ENCODE measurements at regions not wholly inside any gene's neighbourhood (a gene's known extent, or its start where the extent isn't known, plus 50 kb on each side); places are given as distances from the start of the nearest gene placed in this dataset.

DNA sequence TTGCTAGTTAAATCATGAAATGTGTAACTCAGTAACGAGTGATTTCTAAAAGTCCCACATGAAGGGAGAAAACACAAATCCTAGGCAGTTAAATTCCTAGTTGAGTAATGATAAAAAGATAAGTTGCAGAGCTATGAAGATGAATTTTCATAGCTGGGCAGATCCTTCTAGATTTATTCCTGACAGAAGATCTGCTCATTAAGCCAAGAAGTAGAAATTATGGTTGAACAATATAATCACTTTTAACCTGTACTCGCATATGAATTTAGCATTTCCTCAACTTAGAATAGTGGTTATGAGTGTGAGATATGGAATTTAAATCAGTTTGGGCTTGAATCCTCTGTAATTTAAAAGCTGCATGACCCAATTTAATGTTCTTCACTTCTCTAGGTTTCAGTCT is 359.2 kb upstream of the HSF2 start:
- H3K9me2 ChIP-seq (replicated peaks; ENCODE audit: low read length): no peaks in the 10 kb centered on the region
- no peaks in the 10 kb centered on the region for H3K4me1 ChIP-seq (ENCODE audit: insufficient read depth, low read length)
- H4K20me1 ChIP-seq (ENCODE audit: low read length): no peaks in the 10 kb centered on the region
- TF ChIP-seq EZH2phosphoT487 (IDR thresholded peaks at IDR 0.05; ENCODE audit: borderline replicate concordance, low read length) (no peak), EZH2 (IDR thresholded peaks at IDR 0.05; ENCODE audit: low read length, unreplicated experiment) (no peak), CTCF (conservative IDR thresholded peaks at IDR 0.05; ENCODE audit: low read depth, low read length) (no peak)
- POLR2A ChIA-PET (ENCODE audit: unreplicated experiment): no interaction called here
- no TSS peak for BruUV-seq (replicated peaks)
- ATAC-seq (no peak), DNase-seq (no peak)
- H3K27me3 ChIP-seq (ENCODE audit: low read length): peaks cover 15% of the 10 kb centered on the region; the same call in 1 of the 2 replicates
- CTCF ChIA-PET: no interaction called here
- intact Hi-C loops (cut with micrococcal nuclease): no loop called here
- no peak overlapping the region for H3K4me3 ChIP-seq (ENCODE audit: low read length)
- H3K79me2 ChIP-seq (ENCODE audit: low read length): no peaks in the 10 kb centered on the region
- no peaks in the 10 kb centered on the region for H3F3A ChIP-seq (ENCODE audit: low read length, unreplicated experiment)
- no peak overlapping the region for H2AFZ ChIP-seq (ENCODE audit: low read length)
- no peaks in the 10 kb centered on the region for H3K9me3 ChIP-seq (ENCODE audit: low read length)
- no peak overlapping the region for H3K9ac ChIP-seq (ENCODE audit: low read length)
- no peak overlapping the region for H3K4me2 ChIP-seq (ENCODE audit: low read length)
- no peaks in the 10 kb centered on the region for H3K36me3 ChIP-seq (ENCODE audit: low read depth, low read length)
- H3K27ac ChIP-seq (ENCODE audit: low read length): no peak overlapping the region

DNA sequence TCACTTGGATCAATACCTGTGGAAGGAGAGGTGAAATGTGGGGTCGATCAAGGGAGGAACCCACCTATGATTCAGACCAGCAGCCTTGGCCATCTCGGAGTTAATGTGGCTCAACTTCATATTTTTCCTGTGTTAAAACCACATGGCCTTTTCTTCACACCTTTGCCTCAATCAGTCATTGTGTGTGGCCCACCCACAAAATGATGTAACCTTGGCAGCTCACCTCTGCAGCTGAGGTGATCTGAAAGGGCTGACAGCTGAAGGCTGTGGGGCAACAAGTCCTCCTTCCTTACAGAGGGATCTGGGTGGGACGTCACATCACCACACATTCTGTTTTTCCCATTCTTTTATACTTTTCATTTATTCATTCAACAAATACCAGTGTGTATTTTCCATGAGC is 357.1 kb upstream of the HSF2 start:
- H4K20me1 ChIP-seq (ENCODE audit: low read length): no peaks in the 10 kb centered on the region
- H3K79me2 ChIP-seq (ENCODE audit: low read length): no peaks in the 10 kb centered on the region
- ATAC-seq (no peak), DNase-seq (no peak)
- H3K36me3 ChIP-seq (ENCODE audit: low read depth, low read length): no peaks in the 10 kb centered on the region
- H3K4me3 ChIP-seq (ENCODE audit: low read length): no peak overlapping the region
- H2AFZ ChIP-seq (ENCODE audit: low read length): no peak overlapping the region
- CTCF ChIA-PET: no interaction called here
- no peaks in the 10 kb centered on the region for H3F3A ChIP-seq (ENCODE audit: low read length, unreplicated experiment)
- H3K4me2 ChIP-seq (ENCODE audit: low read length): no peak overlapping the region
- no peaks in the 10 kb centered on the region for H3K9me3 ChIP-seq (ENCODE audit: low read length)
- H3K27ac ChIP-seq (ENCODE audit: low read length): no peak overlapping the region
- intact Hi-C loops (cut with micrococcal nuclease): no loop called here
- no peaks in the 10 kb centered on the region for H3K9me2 ChIP-seq (replicated peaks; ENCODE audit: low read length)
- BruUV-seq (replicated peaks): no TSS peak
- H3K4me1 ChIP-seq (ENCODE audit: insufficient read depth, low read length): no peaks in the 10 kb centered on the region
- POLR2A ChIA-PET (ENCODE audit: unreplicated experiment): no interaction called here
- no peak overlapping the region for H3K9ac ChIP-seq (ENCODE audit: low read length)
- peaks cover 15% of the 10 kb centered on the region; the same call in 1 of the 2 replicates for H3K27me3 ChIP-seq (ENCODE audit: low read length)
- TF ChIP-seq EZH2 (IDR thresholded peaks at IDR 0.05; ENCODE audit: low read length, unreplicated experiment) (no peak), CTCF (conservative IDR thresholded peaks at IDR 0.05; ENCODE audit: low read depth, low read length) (no peak), EZH2phosphoT487 (IDR thresholded peaks at IDR 0.05; ENCODE audit: borderline replicate concordance, low read length) (no peak)

GRCh38 chr6:122042960-122043735 is 356.3 kb upstream of the HSF2 start:
- Histone ChIP-seq H3K9ac (ENCODE audit: low read length) (no peak overlapping the region), H3K79me2 (ENCODE audit: low read length) (no peaks in the 10 kb centered on the region), H2AFZ (ENCODE audit: low read length) (no peak overlapping the region), H3F3A (ENCODE audit: low read length, unreplicated experiment) (no peaks in the 10 kb centered on the region), H3K36me3 (ENCODE audit: low read depth, low read length) (no peaks in the 10 kb centered on the region), H4K20me1 (ENCODE audit: low read length) (no peaks in the 10 kb centered on the region), H3K9me3 (ENCODE audit: low read length) (no peaks in the 10 kb centered on the region), H3K9me2 (replicated peaks; ENCODE audit: low read length) (no peaks in the 10 kb centered on the region), H3K27me3 (ENCODE audit: low read length) (peaks cover 15% of the 10 kb centered on the region; the same call in 1 of the 2 replicates), H3K27ac (ENCODE audit: low read length) (no peak overlapping the region), H3K4me2 (ENCODE audit: low read length) (no peak overlapping the region), H3K4me1 (ENCODE audit: insufficient read depth, low read length) (no peaks in the 10 kb centered on the region), H3K4me3 (ENCODE audit: low read length) (no peak overlapping the region)
- POLR2A ChIA-PET (ENCODE audit: unreplicated experiment): no interaction called here
- TF ChIP-seq EZH2phosphoT487 (IDR thresholded peaks at IDR 0.05; ENCODE audit: borderline replicate concordance, low read length) (no peak), CTCF (conservative IDR thresholded peaks at IDR 0.05; ENCODE audit: low read depth, low read length) (no peak)
- CTCF ChIA-PET: no interaction called here
- intact Hi-C loops (cut with micrococcal nuclease): no loop called here
- DNase-seq: no peak
- BruUV-seq (replicated peaks): no TSS peak
- ATAC-seq: no peak

Measured in PC-3 (cell line).